ENCODE measurements at regions not wholly inside any gene's neighbourhood (a gene's known extent, or its start where the extent isn't known, plus 50 kb on each side); places are given as distances from the start of the nearest gene placed in this dataset.
"Not testable (repeated sequence)": the region's sequence is repeated elsewhere in the genome, so short reads cannot be mapped to it uniquely, and the experiment has no call there.

DNA sequence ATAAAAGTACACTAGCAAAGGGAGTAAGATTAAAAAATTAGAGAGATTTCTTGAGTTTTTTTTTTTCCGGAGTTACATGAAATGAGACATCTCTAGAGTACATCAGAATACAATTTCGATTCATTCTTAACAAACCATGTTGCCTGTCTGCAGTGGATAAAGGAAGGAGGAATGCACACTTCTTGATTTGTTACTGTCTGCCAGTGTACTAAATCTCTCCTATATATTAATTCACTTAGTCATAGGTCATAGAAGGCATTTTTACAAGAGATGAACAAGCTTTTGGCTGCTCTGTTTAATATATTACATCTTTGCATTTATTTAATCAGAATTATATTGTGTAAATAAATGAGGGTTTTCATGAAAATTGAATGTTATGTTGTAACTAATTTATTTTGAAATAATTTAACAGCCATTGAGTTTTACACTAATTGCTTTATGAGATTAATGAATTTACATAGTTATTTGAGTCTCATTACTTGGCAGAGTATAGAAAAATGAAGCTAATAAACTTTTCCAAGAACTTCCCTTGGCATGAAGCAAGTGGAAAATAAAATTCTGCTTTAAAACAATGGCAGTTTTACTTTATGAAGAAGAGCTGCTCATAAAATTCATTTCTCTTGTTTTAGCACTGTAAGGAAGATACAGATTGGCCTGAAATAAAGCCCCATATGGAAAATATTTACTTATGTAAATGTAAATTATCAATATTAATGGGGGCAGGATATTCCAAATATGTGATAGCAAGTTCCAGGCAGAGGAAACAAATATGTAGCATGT is 1284.7 kb downstream of the BRINP3 start:
- Histone ChIP-seq H3K36me3 (ENCODE audit: control insufficient read depth in 2 of 2, insufficient read depth in 2 of 2, low read length in 1 of 2) (no peaks in the 10 kb centered on the region), H3K27ac (ENCODE audit: low read depth in 2 of 2, low read length in 1 of 2) (no peak overlapping the region), H3K9me3 (ENCODE audit: control insufficient read depth in 2 of 2, insufficient read depth in 1 of 2, low read depth in 1 of 2, low read length in 1 of 2) (no peaks in the 10 kb centered on the region), H3K4me1 (ENCODE audit: control insufficient read depth in 2 of 2, insufficient read depth in 2 of 2, low read length in 1 of 2) (no peaks in the 10 kb centered on the region), H3K27me3 (ENCODE audit: control insufficient read depth in 1 of 2, insufficient read depth in 2 of 2, low read length in 2 of 2) (no peaks in the 10 kb centered on the region), H3K4me3 (ENCODE audit: low read depth in 1 of 2, low read length in 2 of 2) (no peak overlapping the region)
- WGBS, 2 donors: 62 to 77% methylated on average over 2 of the region's 2 CpGs

GRCh38 chr1:189205863-189206262 is 1271.8 kb downstream of the BRINP3 start:
- no peak overlapping the region for H3K4me3 ChIP-seq (ENCODE audit: low read depth in 1 of 2, low read length in 2 of 2)
- 39 to 51% methylated on average over 2 of the region's 2 CpGs for WGBS, 2 donors
- no peaks in the 10 kb centered on the region for H3K4me1 ChIP-seq (ENCODE audit: control insufficient read depth in 2 of 2, insufficient read depth in 2 of 2, low read length in 1 of 2)
- no peaks in the 10 kb centered on the region for H3K27me3 ChIP-seq (ENCODE audit: control insufficient read depth in 1 of 2, insufficient read depth in 2 of 2, low read length in 2 of 2)
- H3K36me3 ChIP-seq (ENCODE audit: control insufficient read depth in 2 of 2, insufficient read depth in 2 of 2, low read length in 1 of 2): no peaks in the 10 kb centered on the region
- no peak overlapping the region for H3K27ac ChIP-seq (ENCODE audit: low read depth in 2 of 2, low read length in 1 of 2)
- H3K9me3 ChIP-seq (ENCODE audit: control insufficient read depth in 2 of 2, insufficient read depth in 1 of 2, low read depth in 1 of 2, low read length in 1 of 2): no peaks in the 10 kb centered on the region

GRCh38 chr1:189206617-189207016 is 1271.0 kb downstream of the BRINP3 start:
- no peaks in the 10 kb centered on the region for H3K4me1 ChIP-seq (ENCODE audit: control insufficient read depth in 2 of 2, insufficient read depth in 2 of 2, low read length in 1 of 2)
- H3K9me3 ChIP-seq (ENCODE audit: control insufficient read depth in 2 of 2, insufficient read depth in 1 of 2, low read depth in 1 of 2, low read length in 1 of 2): no peaks in the 10 kb centered on the region
- H3K4me3 ChIP-seq (ENCODE audit: low read depth in 1 of 2, low read length in 2 of 2): no peak overlapping the region
- H3K36me3 ChIP-seq (ENCODE audit: control insufficient read depth in 2 of 2, insufficient read depth in 2 of 2, low read length in 1 of 2): no peaks in the 10 kb centered on the region
- H3K27me3 ChIP-seq (ENCODE audit: control insufficient read depth in 1 of 2, insufficient read depth in 2 of 2, low read length in 2 of 2): no peaks in the 10 kb centered on the region
- H3K27ac ChIP-seq (ENCODE audit: low read depth in 2 of 2, low read length in 1 of 2): no peak overlapping the region

- H3K4me3 ChIP-seq (ENCODE audit: low read depth in 1 of 2, low read length in 2 of 2): no peak overlapping the region
- no peak overlapping the region for H3K27ac ChIP-seq (ENCODE audit: low read depth in 2 of 2, low read length in 1 of 2)
- no peaks in the 10 kb centered on the region for H3K36me3 ChIP-seq (ENCODE audit: control insufficient read depth in 2 of 2, insufficient read depth in 2 of 2, low read length in 1 of 2)
- 63 to 72% methylated on average over 3 of the region's 3 CpGs for WGBS, 2 donors
- H3K27me3 ChIP-seq (ENCODE audit: control insufficient read depth in 1 of 2, insufficient read depth in 2 of 2, low read length in 2 of 2): no peaks in the 10 kb centered on the region
- no peaks in the 10 kb centered on the region for H3K4me1 ChIP-seq (ENCODE audit: control insufficient read depth in 2 of 2, insufficient read depth in 2 of 2, low read length in 1 of 2)
- no peaks in the 10 kb centered on the region for H3K9me3 ChIP-seq (ENCODE audit: control insufficient read depth in 2 of 2, insufficient read depth in 1 of 2, low read depth in 1 of 2, low read length in 1 of 2)
Measured at GRCh38 chr1:189211742-189212141, 1265.9 kb downstream of the BRINP3 start.

- no peak overlapping the region for H3K4me3 ChIP-seq (ENCODE audit: low read depth in 1 of 2, low read length in 2 of 2)
- H3K9me3 ChIP-seq (ENCODE audit: control insufficient read depth in 2 of 2, insufficient read depth in 1 of 2, low read depth in 1 of 2, low read length in 1 of 2): no peaks in the 10 kb centered on the region
- H3K4me1 ChIP-seq (ENCODE audit: control insufficient read depth in 2 of 2, insufficient read depth in 2 of 2, low read length in 1 of 2): no peaks in the 10 kb centered on the region
- no peaks in the 10 kb centered on the region for H3K36me3 ChIP-seq (ENCODE audit: control insufficient read depth in 2 of 2, insufficient read depth in 2 of 2, low read length in 1 of 2)
- H3K27me3 ChIP-seq (ENCODE audit: control insufficient read depth in 1 of 2, insufficient read depth in 2 of 2, low read length in 2 of 2): no peaks in the 10 kb centered on the region
- no peak overlapping the region for H3K27ac ChIP-seq (ENCODE audit: low read depth in 2 of 2, low read length in 1 of 2)
- WGBS, 2 donors: 81 to 85% methylated on average over 2 of the region's 2 CpGs
Measured at GRCh38 chr1:189212606-189213005, 1265.1 kb downstream of the BRINP3 start.

DNA sequence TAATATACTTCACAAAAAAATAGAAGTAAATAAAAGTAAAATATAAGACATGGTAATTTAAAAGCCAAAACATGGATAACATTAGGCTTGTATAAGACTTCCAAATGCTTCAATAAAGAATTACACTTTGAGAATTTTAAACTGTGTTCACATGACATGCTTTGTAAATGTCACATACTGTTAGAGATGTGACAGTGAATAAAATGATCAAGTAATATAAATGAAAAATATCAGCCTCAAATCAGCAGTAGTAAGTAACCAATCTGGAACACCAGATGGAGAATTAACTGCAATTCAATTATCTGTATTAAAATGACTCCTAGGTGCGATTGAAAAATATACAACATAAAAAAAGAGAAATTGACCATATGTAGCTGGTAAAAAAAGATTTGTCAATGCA is 1260.8 kb downstream of the BRINP3 start:
- 76 to 80% methylated on average over 1 of the region's 1 CpG for WGBS, 2 donors
- no peaks in the 10 kb centered on the region for H3K27me3 ChIP-seq (ENCODE audit: control insufficient read depth in 1 of 2, insufficient read depth in 2 of 2, low read length in 2 of 2)
- no peaks in the 10 kb centered on the region for H3K4me1 ChIP-seq (ENCODE audit: control insufficient read depth in 2 of 2, insufficient read depth in 2 of 2, low read length in 1 of 2)
- no peak overlapping the region for H3K4me3 ChIP-seq (ENCODE audit: low read depth in 1 of 2, low read length in 2 of 2)
- H3K27ac ChIP-seq (ENCODE audit: low read depth in 2 of 2, low read length in 1 of 2): no peak overlapping the region
- H3K9me3 ChIP-seq (ENCODE audit: control insufficient read depth in 2 of 2, insufficient read depth in 1 of 2, low read depth in 1 of 2, low read length in 1 of 2): peaks cover 0 to 3% of the 10 kb centered on the region in 2 donors
- no peaks in the 10 kb centered on the region for H3K36me3 ChIP-seq (ENCODE audit: control insufficient read depth in 2 of 2, insufficient read depth in 2 of 2, low read length in 1 of 2)

GRCh38 chr1:189217646-189218045 is 1260.0 kb downstream of the BRINP3 start:
- Histone ChIP-seq H3K36me3 (ENCODE audit: control insufficient read depth in 2 of 2, insufficient read depth in 2 of 2, low read length in 1 of 2) (no peaks in the 10 kb centered on the region), H3K4me1 (ENCODE audit: control insufficient read depth in 2 of 2, insufficient read depth in 2 of 2, low read length in 1 of 2) (no peaks in the 10 kb centered on the region), H3K4me3 (ENCODE audit: low read depth in 1 of 2, low read length in 2 of 2) (no peak overlapping the region), H3K27me3 (ENCODE audit: control insufficient read depth in 1 of 2, insufficient read depth in 2 of 2, low read length in 2 of 2) (no peaks in the 10 kb centered on the region), H3K27ac (ENCODE audit: low read depth in 2 of 2, low read length in 1 of 2) (no peak overlapping the region), H3K9me3 (ENCODE audit: control insufficient read depth in 2 of 2, insufficient read depth in 1 of 2, low read depth in 1 of 2, low read length in 1 of 2) (peaks cover 0 to 3% of the 10 kb centered on the region in 2 donors)

- Histone ChIP-seq H3K4me1 (ENCODE audit: control insufficient read depth in 2 of 2, insufficient read depth in 2 of 2, low read length in 1 of 2) (no peaks in the 10 kb centered on the region), H3K27me3 (ENCODE audit: control insufficient read depth in 1 of 2, insufficient read depth in 2 of 2, low read length in 2 of 2) (no peaks in the 10 kb centered on the region), H3K4me3 (ENCODE audit: low read depth in 1 of 2, low read length in 2 of 2) (no peak overlapping the region), H3K27ac (ENCODE audit: low read depth in 2 of 2, low read length in 1 of 2) (no peak overlapping the region), H3K9me3 (ENCODE audit: control insufficient read depth in 2 of 2, insufficient read depth in 1 of 2, low read depth in 1 of 2, low read length in 1 of 2) (peaks cover 3 to 5% of the 10 kb centered on the region in 2 donors), H3K36me3 (ENCODE audit: control insufficient read depth in 2 of 2, insufficient read depth in 2 of 2, low read length in 1 of 2) (no peaks in the 10 kb centered on the region)
- WGBS, 2 donors: 44 to 61% methylated on average over 1 of the region's 1 CpG
Measured at GRCh38 chr1:189220750-189221149, 1256.9 kb downstream of the BRINP3 start.

DNA sequence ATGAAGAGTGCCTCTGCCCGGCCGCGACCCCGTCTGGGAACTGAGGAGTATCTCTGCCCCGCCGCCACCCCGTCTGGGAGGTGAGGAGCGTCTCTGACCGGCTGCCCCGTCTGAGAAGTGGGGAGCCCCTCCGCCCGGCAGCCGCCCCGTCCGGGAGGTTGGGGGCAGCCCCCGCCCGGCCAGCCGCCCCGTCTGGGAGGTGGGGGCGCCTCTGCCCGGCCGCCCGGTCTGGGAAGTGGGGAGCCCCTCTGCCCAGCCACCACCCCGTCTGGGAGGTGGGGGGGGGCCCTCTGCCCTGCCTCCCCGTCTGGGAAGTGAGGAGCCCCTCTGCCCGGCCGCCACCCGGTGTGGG is 1251.9 kb downstream of the BRINP3 start:
- not testable (repeated sequence) for H3K4me1 ChIP-seq (ENCODE audit: control insufficient read depth in 2 of 2, insufficient read depth in 2 of 2, low read length in 1 of 2); H3K27ac ChIP-seq (ENCODE audit: low read depth in 2 of 2, low read length in 1 of 2); H3K4me3 ChIP-seq (ENCODE audit: low read depth in 1 of 2, low read length in 2 of 2); H3K27me3 ChIP-seq (ENCODE audit: control insufficient read depth in 1 of 2, insufficient read depth in 2 of 2, low read length in 2 of 2); H3K9me3 ChIP-seq (ENCODE audit: control insufficient read depth in 2 of 2, insufficient read depth in 1 of 2, low read depth in 1 of 2, low read length in 1 of 2); H3K36me3 ChIP-seq (ENCODE audit: control insufficient read depth in 2 of 2, insufficient read depth in 2 of 2, low read length in 1 of 2)
- 94 to 97% methylated on average over 21 to 28 of the region's 28 CpGs for WGBS, 2 donors

DNA sequence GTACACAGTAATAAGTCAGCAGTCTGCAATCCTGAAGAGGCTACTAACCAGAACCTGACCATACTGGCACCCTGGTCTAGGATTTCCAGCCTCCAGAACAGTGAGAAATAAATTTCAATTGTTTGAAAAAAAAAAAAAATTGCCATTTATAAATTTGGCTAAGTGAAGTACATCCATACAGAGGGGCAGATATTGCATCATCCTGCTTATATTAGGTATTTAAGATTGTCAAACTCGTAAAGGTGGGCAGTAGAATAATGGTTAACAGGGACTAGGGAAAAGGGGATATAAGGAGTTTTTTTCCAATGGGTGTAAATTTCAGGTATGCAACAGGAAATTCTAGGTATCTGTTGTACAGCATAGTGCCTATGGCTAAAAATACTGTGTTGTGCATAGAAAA is 1250.9 kb downstream of the BRINP3 start:
- no peaks in the 10 kb centered on the region for H3K36me3 ChIP-seq (ENCODE audit: control insufficient read depth in 2 of 2, insufficient read depth in 2 of 2, low read length in 1 of 2)
- H3K4me3 ChIP-seq (ENCODE audit: low read depth in 1 of 2, low read length in 2 of 2): no peak overlapping the region
- no peaks in the 10 kb centered on the region for H3K4me1 ChIP-seq (ENCODE audit: control insufficient read depth in 2 of 2, insufficient read depth in 2 of 2, low read length in 1 of 2)
- peaks cover 0 to 6% of the 10 kb centered on the region in 2 donors for H3K9me3 ChIP-seq (ENCODE audit: control insufficient read depth in 2 of 2, insufficient read depth in 1 of 2, low read depth in 1 of 2, low read length in 1 of 2)
- no peak overlapping the region for H3K27ac ChIP-seq (ENCODE audit: low read depth in 2 of 2, low read length in 1 of 2)
- WGBS, 2 donors: 78 to 79% methylated on average over 1 of the region's 1 CpG
- H3K27me3 ChIP-seq (ENCODE audit: control insufficient read depth in 1 of 2, insufficient read depth in 2 of 2, low read length in 2 of 2): no peaks in the 10 kb centered on the region
